MCF 10A (cell line): ENCODE measurements at regions not wholly inside any gene's neighbourhood (a gene's known extent, or its start where the extent isn't known, plus 50 kb on each side); places are given as distances from the start of the nearest gene placed in this dataset.

Experiments used
- BruUV-seq: library from RNA; stranded (reverse); fragments of 400-500 nt; replicated peaks from 2 replicates; lab custom pipeline; 2021; lab: Mats Ljungman, UMichigan
- CTCF ChIA-PET: fragments of 300-600 bp; sonication (Branson Sonifier 250); formaldehyde crosslinking; extraction: SDS; loops from one replicate; lab custom pipeline; 2021; ENCODE audit warnings: antibody characterized with exemption, inconsistent platforms; lab: Yijun Ruan, JAX
- POLR2A ChIA-PET: fragments of 300-600, 350-650 bp; sonication (Branson Sonifier 250); formaldehyde crosslinking; extraction: SDS; loops from one replicate; lab custom pipeline; 2020; ENCODE audit warnings: antibody characterized with exemption, inconsistent platforms; lab: Yijun Ruan, JAX
- DNase-seq: peaks from one replicate; pipeline ENCODE4 v3.0.0-alpha.2; 2018; ENCODE audit not compliant: unreplicated experiment
- H3K27ac Mint-ChIP-seq: one replicate; pipeline ENCODE4 v1.8.0; 2022; ENCODE audit warnings: mild to moderate bottlenecking, low read depth, mixed read lengths; ENCODE audit not compliant: unreplicated experiment
- H3K27me3 Mint-ChIP-seq: one replicate; pipeline ENCODE4 v1.8.0; 2022; ENCODE audit warnings: mixed read lengths; ENCODE audit not compliant: insufficient read depth, unreplicated experiment
- H3K36me3 Mint-ChIP-seq: one replicate; pipeline ENCODE4 v1.8.0; 2022; ENCODE audit warnings: mild to moderate bottlenecking, moderate library complexity, mixed read lengths; ENCODE audit not compliant: insufficient read depth, unreplicated experiment
- H3K4me1 Mint-ChIP-seq: one replicate; pipeline ENCODE4 v1.8.0; 2022; ENCODE audit warnings: mixed read lengths; ENCODE audit not compliant: insufficient read depth, unreplicated experiment
- H3K4me3 Mint-ChIP-seq: one replicate; pipeline ENCODE4 v1.8.0; 2022; ENCODE audit warnings: mild to moderate bottlenecking, moderate library complexity, mixed read lengths; ENCODE audit not compliant: unreplicated experiment
- H3K9me3 Mint-ChIP-seq: one replicate; pipeline ENCODE4 v1.8.0; 2022; ENCODE audit warnings: mixed read lengths; ENCODE audit not compliant: unreplicated experiment
- CTCF ChIP-seq: fragments of 200-600 bp; IDR thresholded peaks from one replicate; pipeline ENCODE4 v1.8.0; 2022; ENCODE audit warnings: antibody characterized with exemption, mild to moderate bottlenecking; ENCODE audit not compliant: unreplicated experiment
- intact Hi-C: fragments of 100-400 bp; cut with micrococcal nuclease; formaldehyde crosslinking; loops from 2 replicates; pipeline ENCODE4 v1.14.1; 2022

GRCh38 chr1:191101960-191102359, 624.3 kb upstream of the BRINP3 start:
- H3K4me3 Mint-ChIP-seq: no peak overlapping the region
- H3K27ac Mint-ChIP-seq: no peak overlapping the region
- H3K9me3 Mint-ChIP-seq: no peaks in the 10 kb centered on the region
- H3K4me1 Mint-ChIP-seq: no peaks in the 10 kb centered on the region
- BruUV-seq: no TSS peak
- ChIA-PET POLR2A (no interaction called here), CTCF (no interaction called here)
- H3K27me3 Mint-ChIP-seq: no peaks in the 10 kb centered on the region
- no peaks in the 10 kb centered on the region for H3K36me3 Mint-ChIP-seq
- intact Hi-C loops: no loop called here
- TF ChIP-seq CTCF: no peak
- DNase-seq: no peak

- CTCF ChIA-PET: interaction anchor here (0.7 to 1.0 kb wide), 2 partner anchors 49 to 1140 kb away, joined by 3 read pairs; no protein-coding TSS in a partner anchor
- Mint-ChIP-seq H3K4me3 (no peak overlapping the region), H3K27me3 (no peaks in the 10 kb centered on the region), H3K36me3 (no peaks in the 10 kb centered on the region), H3K27ac (no peak overlapping the region), H3K9me3 (peaks cover 15% of the 10 kb centered on the region), H3K4me1 (no peaks in the 10 kb centered on the region)
- POLR2A ChIA-PET: no interaction called here
- intact Hi-C loops: no loop called here
- DNase-seq: no peak
- no peak for TF ChIP-seq CTCF
- no TSS peak for BruUV-seq
Observed at GRCh38 chr1:191125950-191126349, 648.3 kb upstream of the BRINP3 start.

- BruUV-seq: no TSS peak
- Mint-ChIP-seq H3K27me3 (no peaks in the 10 kb centered on the region), H3K27ac (no peak overlapping the region), H3K9me3 (no peaks in the 10 kb centered on the region), H3K4me1 (no peaks in the 10 kb centered on the region), H3K4me3 (no peak overlapping the region), H3K36me3 (no peaks in the 10 kb centered on the region)
- CTCF ChIA-PET: interaction anchor here (0.5 kb wide), 1 partner anchor 471 kb away, joined by 3 read pairs; no protein-coding TSS in a partner anchor
- POLR2A ChIA-PET: no interaction called here
- no peak for TF ChIP-seq CTCF
- intact Hi-C loops: no loop called here
- DNase-seq: peak; percentile 30
Observed at GRCh38 chr1:191134796-191135195, 657.1 kb upstream of the BRINP3 start.

- H3K9me3 Mint-ChIP-seq: no peaks in the 10 kb centered on the region
- no peak for DNase-seq
- ChIA-PET POLR2A (no interaction called here), CTCF (no interaction called here)
- H3K27me3 Mint-ChIP-seq: no peaks in the 10 kb centered on the region
- BruUV-seq: no TSS peak
- H3K27ac Mint-ChIP-seq: no peak overlapping the region
- H3K4me3 Mint-ChIP-seq: no peak overlapping the region
- peaks cover 4% of the 10 kb centered on the region for H3K4me1 Mint-ChIP-seq
- H3K36me3 Mint-ChIP-seq: no peaks in the 10 kb centered on the region
- TF ChIP-seq CTCF: no peak
- intact Hi-C loops: no loop called here
Observed at GRCh38 chr1:191140038-191140437, 662.4 kb upstream of the BRINP3 start.
